C4-2B (cell line): ENCODE measurements at regions not wholly inside any gene's neighbourhood (a gene's known extent, or its start where the extent isn't known, plus 50 kb on each side); places are given as distances from the start of the nearest gene placed in this dataset.

Experiments used
- H3K27ac ChIP-seq: fragments of 450-650 bp; 2 replicates; pipeline ENCODE4 v1.5.1; 2017
- ZFX ChIP-seq: fragments of 450-650 bp; IDR thresholded peaks from 2 replicates; pipeline ENCODE4 v1.6.1; 2017
- TF ChIP-seq, protein P1 (sequence below): fragments of 450-650 bp; conservative IDR thresholded peaks from 2 replicates; pipeline ENCODE4 v1.5.1; 2017; ENCODE audit warnings: mild to moderate bottlenecking

- no peak overlapping the region for H3K27ac ChIP-seq
Observed at GRCh38 chr13:31625115-31625514, 114.2 kb upstream of the RXFP2 start.

DNA sequence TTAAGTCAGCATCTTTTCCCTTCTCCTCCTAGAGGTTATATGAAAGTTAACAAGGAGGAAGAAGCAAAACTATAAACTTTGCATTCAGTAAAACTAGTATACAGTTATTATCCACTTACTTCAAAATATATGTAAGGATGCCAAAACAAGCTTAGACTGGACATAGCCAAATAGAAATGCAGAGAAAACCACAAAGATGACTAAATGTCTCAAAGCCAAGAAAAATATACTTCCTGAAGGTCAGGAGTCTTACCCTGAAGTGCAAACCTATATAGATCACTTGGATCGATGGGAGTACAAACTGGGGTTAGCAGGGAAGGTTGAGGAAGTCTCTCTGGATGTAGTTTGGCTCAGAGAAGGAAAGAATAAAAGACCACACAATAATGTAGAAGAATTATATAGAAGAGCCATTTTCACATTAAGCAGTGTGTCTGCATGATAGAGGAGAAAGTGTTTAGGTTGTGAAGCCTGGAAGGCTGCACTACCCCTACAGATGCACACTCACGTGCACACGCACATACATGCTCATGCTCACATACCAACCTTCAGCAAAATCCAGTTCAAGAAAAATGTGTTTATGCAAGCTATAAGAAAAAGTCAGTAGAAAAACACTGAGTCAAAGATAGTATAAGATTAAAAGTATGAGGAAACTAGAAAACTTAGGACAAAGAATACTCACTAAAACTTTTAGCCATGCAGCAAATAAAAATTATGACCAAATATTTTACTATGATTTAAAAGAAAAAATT, 112.1 kb upstream of the RXFP2 start:
- no peak overlapping the region for H3K27ac ChIP-seq
- TF ChIP-seq, protein P1, sequence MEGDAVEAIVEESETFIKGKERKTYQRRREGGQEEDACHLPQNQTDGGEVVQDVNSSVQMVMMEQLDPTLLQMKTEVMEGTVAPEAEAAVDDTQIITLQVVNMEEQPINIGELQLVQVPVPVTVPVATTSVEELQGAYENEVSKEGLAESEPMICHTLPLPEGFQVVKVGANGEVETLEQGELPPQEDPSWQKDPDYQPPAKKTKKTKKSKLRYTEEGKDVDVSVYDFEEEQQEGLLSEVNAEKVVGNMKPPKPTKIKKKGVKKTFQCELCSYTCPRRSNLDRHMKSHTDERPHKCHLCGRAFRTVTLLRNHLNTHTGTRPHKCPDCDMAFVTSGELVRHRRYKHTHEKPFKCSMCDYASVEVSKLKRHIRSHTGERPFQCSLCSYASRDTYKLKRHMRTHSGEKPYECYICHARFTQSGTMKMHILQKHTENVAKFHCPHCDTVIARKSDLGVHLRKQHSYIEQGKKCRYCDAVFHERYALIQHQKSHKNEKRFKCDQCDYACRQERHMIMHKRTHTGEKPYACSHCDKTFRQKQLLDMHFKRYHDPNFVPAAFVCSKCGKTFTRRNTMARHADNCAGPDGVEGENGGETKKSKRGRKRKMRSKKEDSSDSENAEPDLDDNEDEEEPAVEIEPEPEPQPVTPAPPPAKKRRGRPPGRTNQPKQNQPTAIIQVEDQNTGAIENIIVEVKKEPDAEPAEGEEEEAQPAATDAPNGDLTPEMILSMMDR = no peak
- TF ChIP-seq ZFX = no peak

More at GRCh38 chr13:31625115-31625514, 114.2 kb upstream of the RXFP2 start:
- TF ChIP-seq, protein P1 = no peak
- TF ChIP-seq ZFX = no peak

- TF ChIP-seq, protein P1 = no peak
- TF ChIP-seq ZFX = no peak
- no peak overlapping the region for H3K27ac ChIP-seq
Observed at GRCh38 chr13:31629085-31629780, 110.1 kb upstream of the RXFP2 start.

- no peak for TF ChIP-seq ZFX
- TF ChIP-seq, protein P1 = no peak
- H3K27ac ChIP-seq = no peak overlapping the region
Observed at GRCh38 chr13:31631071-31631470, 108.3 kb upstream of the RXFP2 start.

DNA sequence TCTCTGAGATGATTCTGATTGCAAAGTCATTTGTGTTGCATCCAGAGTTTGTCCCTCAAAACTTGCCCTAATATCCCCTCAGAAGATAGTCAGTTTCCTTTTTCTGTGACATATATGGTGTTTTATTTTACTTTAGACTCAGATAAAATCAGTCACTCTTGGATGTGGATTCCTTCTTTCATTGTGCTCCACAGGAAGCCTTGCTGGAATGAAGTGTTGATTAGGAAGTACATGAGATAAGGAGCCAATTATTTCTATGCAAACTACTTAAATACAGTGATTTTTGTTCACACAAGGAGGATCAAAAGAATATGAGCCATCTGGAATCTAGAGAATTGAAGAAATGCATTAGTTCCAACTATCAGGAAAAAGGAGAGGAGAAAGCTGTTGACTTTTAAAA, 107.6 kb upstream of the RXFP2 start:
- TF ChIP-seq, protein P1 = no peak
- TF ChIP-seq ZFX = no peak
- no peak overlapping the region for H3K27ac ChIP-seq

DNA sequence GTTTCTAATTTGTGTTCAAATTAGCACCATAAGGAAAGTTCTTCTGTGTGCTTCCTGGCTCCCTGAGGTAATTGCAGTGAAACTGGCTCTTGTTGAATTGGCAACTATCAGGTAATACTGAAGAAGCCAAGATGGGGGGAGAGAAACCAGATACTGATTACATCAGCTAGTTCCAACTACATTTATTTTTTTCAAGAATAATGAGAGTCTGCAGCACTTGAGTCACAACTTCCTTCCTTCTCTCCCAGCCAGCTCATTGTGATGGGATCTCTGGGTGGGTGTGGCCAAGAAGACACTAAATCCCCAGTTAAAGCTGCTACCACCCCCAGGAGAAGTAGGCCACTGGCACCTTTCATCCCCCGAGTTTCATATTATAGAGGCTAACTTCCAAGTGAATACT, 100.7 kb upstream of the RXFP2 start:
- TF ChIP-seq, protein P1 = no peak
- no peak for TF ChIP-seq ZFX
- H3K27ac ChIP-seq = no peak overlapping the region

DNA sequence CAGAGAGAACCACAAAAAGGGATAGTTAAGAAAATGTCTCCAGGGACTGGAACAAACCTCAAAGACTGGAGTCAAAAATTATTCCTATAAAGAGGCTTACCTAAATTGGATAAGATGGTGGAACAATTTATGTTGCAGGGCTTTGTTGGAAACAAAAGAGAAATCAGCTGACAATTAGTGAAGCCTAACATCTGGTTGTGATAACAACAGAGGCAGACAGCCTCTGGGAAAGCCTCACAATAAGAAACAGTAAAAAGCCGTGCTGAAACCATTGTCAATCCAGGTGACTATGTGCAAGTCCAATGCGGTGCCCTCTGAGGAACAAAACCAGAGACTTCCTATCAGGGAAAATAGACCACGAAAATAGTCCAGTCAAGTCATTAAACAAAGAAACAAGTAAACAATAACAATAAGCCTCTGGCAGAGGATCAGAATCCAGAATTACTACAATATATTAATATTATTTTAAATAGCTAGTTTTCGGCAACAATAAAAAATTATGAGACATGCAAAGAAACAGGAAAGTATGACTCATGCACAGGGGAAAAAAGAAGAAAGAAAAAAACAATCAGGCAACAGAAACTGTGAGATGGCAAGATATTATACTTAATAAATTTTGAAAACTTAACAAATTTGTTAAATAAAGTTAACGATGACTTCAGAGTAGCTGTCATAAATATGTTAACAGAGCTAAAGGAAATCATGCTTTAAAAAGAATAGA, 99.7 kb upstream of the RXFP2 start:
- TF ChIP-seq, protein P1 = no peak
- TF ChIP-seq ZFX = no peak
- no peak overlapping the region for H3K27ac ChIP-seq
